ENCODE measurements at regions not wholly inside any gene's neighbourhood (a gene's known extent, or its start where the extent isn't known, plus 50 kb on each side); places are given as distances from the start of the nearest gene placed in this dataset.
"Not testable (repeated sequence)": the region's sequence is repeated elsewhere in the genome, so short reads cannot be mapped to it uniquely, and the experiment has no call there.

DNA sequence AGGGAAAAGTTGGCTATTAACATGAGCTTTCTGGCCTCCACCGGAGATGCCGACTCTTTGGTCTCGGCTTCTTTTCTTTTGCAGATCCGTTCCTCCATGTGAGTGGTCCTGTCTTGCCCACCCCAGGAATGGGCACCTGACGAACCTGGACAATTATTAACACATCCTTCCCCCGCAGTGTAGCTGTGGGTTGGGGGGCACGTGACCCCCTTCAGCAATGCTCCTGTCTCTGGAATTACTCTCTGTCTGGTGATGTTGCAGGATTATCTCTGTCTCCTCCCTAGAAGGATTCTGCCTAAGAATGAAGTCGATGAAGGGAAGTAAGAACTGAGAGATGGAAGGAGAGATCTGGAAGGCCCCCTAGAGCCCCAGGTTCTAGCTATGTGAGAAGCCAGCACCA, 115.2 kb upstream of the NPAS2 start:
- no peak for DNase-seq

DNA sequence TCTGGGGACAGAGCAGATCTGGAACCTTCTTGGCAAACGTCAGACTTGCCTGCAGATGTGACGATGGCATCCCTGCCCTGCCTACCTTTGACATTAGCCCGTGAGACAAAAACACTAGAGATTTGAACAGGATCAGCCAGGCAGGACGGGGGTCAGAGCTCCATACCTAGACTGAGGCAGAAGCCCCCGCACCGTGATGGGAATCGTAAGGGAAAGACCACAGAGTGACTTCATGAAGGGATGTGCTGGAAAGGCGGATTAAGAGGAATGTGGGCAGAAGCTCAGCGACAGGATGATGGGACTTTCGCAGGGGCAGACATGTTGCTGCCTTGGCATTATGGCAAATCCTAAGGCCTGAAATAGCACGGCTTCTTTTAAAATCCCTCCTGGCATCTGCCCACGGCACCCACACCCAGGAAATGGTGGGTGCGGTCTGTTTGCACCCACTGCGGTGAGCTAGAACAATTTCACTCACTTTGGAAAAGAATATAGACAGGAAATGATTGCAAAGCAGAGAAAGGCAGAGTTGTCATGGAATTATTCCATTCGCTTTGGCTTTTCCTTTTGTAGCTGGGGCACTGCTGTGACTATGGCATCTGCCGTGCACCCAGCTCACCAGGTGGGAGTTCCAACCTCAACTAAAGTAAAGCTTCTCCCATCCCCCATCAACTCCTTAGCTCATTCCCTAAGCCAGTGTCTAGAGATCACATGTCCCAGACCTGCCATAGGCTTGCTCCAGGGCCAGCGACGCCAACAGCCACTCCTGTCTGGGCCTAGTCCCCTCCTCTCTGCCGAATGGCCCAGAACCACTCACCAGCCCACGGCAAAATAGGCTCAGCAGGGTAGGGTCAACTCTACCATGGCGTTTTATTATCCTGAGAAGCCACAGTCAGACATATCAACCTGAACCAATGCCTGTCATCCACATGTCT, 112.7 kb upstream of the NPAS2 start:
- no peak for DNase-seq

DNA sequence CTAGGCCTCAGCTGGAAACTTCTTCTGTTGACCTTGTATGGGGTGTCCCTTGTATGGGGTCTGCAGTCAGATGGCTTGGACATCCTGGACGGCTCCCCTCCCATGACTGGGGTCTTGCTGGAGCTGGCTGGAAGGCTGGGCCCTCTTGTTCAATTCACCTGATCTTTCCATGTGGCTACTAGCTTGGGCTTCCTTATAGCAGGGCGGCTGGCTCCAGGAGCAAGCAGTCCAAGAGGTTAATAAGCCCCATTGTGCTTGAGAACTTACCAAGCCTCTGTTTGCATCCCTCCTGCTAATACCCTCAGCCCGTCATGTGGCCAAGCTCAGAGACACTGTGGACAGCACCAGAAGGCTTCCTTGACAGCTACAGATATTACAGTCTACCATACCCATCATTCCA, 111.6 kb upstream of the NPAS2 start:
- no peak for DNase-seq

GRCh38 chr2:100713106-100713505, 106.8 kb upstream of the NPAS2 start:
- no peak for DNase-seq

GRCh38 chr2:100714396-100715010, 105.4 kb upstream of the NPAS2 start:
- not testable (repeated sequence) for DNase-seq

- not testable (repeated sequence) for DNase-seq
Measured at GRCh38 chr2:100715861-100716260, 104.1 kb upstream of the NPAS2 start.

GRCh38 chr2:100716581-100716980, 103.4 kb upstream of the NPAS2 start:
- DNase-seq = no peak

DNA sequence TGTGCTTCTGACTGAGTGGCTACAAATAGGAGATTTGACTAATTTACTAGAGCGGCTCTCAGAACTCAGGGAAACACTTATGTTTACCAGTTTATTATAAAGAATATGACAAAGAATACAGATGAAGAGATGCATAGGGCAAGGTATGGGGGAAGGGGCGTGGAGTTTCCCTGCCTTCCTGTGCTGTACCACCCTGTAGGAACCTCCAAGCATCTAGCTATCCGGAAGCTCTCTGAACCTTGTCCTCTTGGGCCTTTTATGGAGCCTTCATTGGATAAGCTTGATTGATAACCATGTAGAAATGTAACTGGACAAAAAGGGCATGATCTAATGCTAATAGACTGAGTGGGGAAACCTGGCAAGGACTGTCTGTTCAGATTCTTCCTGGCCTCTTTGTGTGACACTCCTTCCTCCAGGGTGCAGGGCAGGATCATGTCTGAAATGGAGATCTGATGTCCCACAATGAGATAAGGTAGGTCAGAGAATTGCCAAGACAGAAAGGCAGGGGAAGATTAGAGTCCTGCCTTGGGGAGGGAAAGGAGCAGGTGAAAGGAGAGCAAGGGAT, 101.8 kb upstream of the NPAS2 start:
- DNase-seq = no peak

DNA sequence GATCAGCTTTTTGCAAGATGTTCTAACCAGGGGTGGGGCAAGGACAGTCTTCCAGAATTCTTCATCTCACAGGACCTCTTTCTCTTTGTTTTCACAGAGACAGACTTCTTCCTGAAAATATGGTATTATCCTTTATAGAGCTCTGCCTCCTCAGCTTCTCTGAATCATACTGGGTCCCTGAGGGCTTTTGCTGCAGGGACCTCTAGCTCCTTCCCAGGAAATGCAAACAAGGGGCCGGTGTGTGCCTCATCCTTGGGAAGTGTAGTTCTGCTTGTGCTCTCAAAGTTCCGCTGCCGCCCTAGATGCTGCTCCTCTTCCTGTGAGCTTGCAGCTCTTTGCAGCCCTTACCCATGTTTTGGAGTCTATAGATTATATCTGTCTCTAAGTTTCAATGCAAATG, 99.5 kb upstream of the NPAS2 start:
- DNase-seq = no peak

- no peak for DNase-seq
Measured at GRCh38 chr2:100721693-100722092, 98.2 kb upstream of the NPAS2 start.

GRCh38 chr2:100722125-100722524, 97.8 kb upstream of the NPAS2 start:
- no peak for DNase-seq

DNA sequence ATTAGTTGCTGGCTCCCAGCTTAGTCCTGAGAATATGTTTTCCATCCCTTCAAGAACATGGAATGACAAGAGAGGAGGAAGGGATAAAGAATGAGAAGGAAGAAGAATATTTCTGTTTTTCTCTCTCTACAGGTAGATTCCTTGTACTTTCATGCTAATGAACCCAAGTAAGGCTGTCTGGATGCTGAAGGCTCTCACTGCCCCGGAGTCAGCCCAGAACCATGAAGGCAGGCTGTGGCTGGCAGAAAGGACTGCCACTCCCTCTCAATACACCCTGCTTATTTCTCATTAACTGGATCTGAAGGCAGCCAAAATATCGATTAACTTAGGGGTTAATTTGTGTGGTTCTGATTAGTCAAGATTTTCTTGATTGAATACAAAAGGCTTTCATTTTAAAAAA, 93.1 kb upstream of the NPAS2 start:
- no peak for DNase-seq

GRCh38 chr2:100730290-100730868, 89.6 kb upstream of the NPAS2 start:
- peak; percentile 1 to 13 for DNase-seq

- DNase-seq = no peak
Measured at GRCh38 chr2:100731535-100731981, 88.4 kb upstream of the NPAS2 start.

DNA sequence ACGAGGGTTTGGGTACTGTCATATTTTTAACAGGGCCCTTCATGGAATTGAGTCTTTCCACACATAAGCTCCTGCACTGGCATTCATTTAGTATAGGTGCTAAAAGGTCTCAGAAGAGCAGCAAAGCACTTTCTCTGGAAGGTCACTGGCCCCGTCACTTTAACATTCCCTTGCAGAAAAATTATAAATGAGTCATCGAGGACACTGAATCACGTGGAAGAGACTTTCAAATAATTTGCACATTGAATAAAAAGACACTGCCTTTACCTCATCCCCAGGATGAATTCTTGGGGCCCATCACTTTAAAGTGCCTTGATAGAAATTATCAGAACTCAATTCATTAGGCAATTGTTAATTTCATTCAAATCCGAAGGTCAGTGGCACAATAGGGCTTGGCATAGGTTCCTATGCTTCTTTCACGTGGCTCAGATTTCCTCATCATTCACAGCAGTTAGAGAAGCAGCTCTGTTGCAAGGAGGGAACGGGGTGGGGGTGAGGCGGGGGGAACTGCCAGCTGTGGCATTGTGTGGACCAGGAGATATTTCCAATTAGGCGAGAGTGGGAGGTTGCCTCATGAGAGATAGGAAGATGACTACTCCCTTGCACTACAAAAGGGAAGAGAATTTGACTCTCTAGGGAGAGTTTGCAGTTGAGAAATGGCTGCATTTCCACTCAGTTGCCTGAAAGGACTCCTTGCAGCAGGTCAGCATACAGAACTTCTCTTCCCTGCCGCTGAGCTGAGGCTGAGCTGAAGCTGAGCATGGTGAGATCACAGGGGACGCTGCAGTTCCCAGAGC, 86.3 kb upstream of the NPAS2 start:
- no peak for DNase-seq

- no peak for DNase-seq
Measured at GRCh38 chr2:100736121-100736915, 83.6 kb upstream of the NPAS2 start.

DNA sequence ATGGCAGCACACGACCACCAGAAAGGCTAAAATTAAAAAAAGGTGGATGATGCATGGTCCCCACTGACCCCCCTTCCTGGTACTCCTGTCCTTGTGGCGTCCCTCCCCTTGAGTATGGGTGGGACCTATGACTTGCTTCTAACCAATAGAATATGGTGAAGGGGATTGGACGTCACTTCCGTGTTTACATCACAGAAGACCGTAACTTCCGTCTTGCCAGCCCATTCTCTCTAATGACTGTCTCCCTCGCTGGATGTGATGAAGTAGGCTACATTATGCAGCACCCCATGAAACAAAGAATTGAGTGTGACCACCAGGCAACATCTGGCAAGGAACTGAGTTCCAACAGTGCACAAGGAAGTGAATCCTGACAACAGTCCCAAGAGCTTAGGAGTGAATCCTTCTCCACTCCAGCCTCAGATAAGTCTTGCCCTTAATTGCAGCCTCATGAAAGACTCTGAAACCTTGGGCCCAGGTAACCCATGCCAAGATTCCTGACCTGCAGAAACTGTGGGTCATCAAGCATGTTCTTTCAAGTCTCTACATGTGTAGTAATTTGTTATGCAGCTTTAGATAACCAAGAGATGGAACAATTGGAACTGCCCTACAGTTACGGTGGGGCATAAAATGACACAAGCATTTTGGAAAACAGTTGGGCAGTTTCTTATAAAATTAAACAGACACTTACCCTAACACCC, 80.1 kb upstream of the NPAS2 start:
- no peak for DNase-seq

GRCh38 chr2:100741880-100742276, 78.1 kb upstream of the NPAS2 start:
- no peak for DNase-seq

DNA sequence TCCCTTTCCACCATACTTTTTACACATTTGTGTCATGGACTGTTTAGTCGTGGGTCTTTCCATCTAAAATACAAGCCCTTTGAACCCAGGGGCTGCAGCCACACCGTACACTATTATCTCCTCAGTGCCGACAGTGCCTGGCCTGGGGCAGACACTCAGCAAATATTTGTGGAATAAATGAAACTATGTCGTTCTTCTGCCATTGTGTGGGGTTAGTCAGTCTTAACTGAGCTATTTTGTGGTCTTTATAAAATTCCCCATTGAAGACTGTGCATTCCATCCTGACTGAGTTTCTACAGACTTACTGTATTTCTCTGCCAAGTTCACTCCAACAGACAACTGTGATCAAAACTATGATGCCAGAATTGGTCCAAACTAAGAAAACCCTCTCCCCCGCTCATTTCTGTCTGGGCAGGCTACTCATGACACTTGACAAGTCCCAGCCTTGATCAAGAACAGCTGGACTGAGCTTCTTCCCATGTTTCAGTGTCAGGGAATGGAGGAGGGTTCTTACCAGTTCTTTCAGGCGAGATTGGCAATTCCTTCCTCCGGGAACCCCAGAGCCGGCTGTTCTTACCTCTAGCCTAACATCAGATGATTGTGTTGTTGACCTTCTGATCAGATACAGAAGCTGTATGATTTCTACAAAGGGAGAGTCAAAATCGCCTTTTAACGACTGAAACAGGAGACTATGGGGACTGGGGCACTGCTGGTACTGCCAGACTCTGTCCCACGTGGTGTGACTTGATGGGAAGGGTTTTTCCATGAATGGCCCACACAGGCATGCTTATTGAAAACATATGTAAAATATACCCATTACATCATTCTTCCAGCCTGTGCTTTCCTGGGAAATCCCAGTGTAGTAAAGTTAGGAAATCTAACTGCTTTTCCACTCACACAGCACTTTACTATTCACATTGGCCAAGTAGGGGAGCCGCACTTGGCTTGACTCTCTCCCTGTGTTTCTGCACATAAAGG, 77.4 kb upstream of the NPAS2 start:
- no peak for DNase-seq

DNA sequence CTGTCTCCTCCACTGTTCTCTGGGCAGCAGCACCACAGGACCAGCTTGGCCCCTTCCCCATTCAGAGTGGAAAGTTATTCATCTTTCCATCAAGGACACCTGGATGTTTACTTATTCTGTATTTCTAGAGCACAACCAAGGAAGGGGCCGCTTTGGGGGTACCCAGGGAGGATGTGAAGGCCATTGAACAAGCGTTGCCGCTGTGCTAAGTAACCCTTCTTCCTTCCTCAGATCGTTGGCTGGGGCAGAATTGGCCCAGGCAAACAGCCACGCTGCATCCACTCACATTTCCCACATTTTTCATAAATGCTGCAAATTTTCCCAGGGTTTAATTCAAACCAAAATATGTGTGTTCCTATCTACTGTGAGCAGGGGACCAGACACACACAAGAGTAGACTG, 76.2 kb upstream of the NPAS2 start:
- DNase-seq = no peak
